ENCODE measurements at regions not wholly inside any gene's neighbourhood (a gene's known extent, or its start where the extent isn't known, plus 50 kb on each side); places are given as distances from the start of the nearest gene placed in this dataset.
"Not testable (repeated sequence)": the region's sequence is repeated elsewhere in the genome, so short reads cannot be mapped to it uniquely, and the experiment has no call there.

- no peak overlapping the region for H3K4me3 Mint-ChIP-seq (ENCODE audit: unreplicated experiment)
- POLR2A ChIA-PET, result no interaction called here
- no peak for DNase-seq (ENCODE audit: unreplicated experiment)
- intact Hi-C loops (cut with micrococcal nuclease), result no loop called here
- H3K9me3 Mint-ChIP-seq (ENCODE audit: unreplicated experiment), result no peaks in the 10 kb centered on the region
- CTCF ChIA-PET, result interaction anchor here (0.8 kb wide), 1 partner anchor 15 kb away, joined by 3 read pairs; no protein-coding TSS in a partner anchor
- H3K27me3 Mint-ChIP-seq (ENCODE audit: insufficient read depth, unreplicated experiment), result peaks cover 50% of the 10 kb centered on the region
- TF ChIP-seq CTCF (IDR thresholded peaks at IDR 0.05; ENCODE audit: unreplicated experiment), result no peak
- H3K4me1 Mint-ChIP-seq (ENCODE audit: insufficient read depth, unreplicated experiment), result no peaks in the 10 kb centered on the region
- H3K36me3 Mint-ChIP-seq (ENCODE audit: insufficient read depth, unreplicated experiment), result no peaks in the 10 kb centered on the region
- no TSS peak for BruUV-seq (replicated peaks)
- no peak overlapping the region for H3K27ac Mint-ChIP-seq (ENCODE audit: low read depth, unreplicated experiment)
Measured at GRCh38 chr13:60244381-60244780, 80.7 kb upstream of the DIAPH3 start.

GRCh38 chr13:60251419-60251818 lies 87.7 kb upstream of the DIAPH3 start:
- H3K4me1 Mint-ChIP-seq (ENCODE audit: insufficient read depth, unreplicated experiment); H3K36me3 Mint-ChIP-seq (ENCODE audit: insufficient read depth, unreplicated experiment); BruUV-seq (replicated peaks); intact Hi-C loops (cut with micrococcal nuclease); H3K4me3 Mint-ChIP-seq (ENCODE audit: unreplicated experiment); H3K27ac Mint-ChIP-seq (ENCODE audit: low read depth, unreplicated experiment); CTCF ChIA-PET; POLR2A ChIA-PET; DNase-seq (ENCODE audit: unreplicated experiment): not testable (repeated sequence)
- peaks cover 11% of the 10 kb centered on the region for H3K27me3 Mint-ChIP-seq (ENCODE audit: insufficient read depth, unreplicated experiment)
- H3K9me3 Mint-ChIP-seq (ENCODE audit: unreplicated experiment), result peaks cover 12% of the 10 kb centered on the region

GRCh38 chr13:60258349-60258748 lies 94.6 kb upstream of the DIAPH3 start:
- intact Hi-C loops (cut with micrococcal nuclease), result no loop called here

GRCh38 chr13:60260440-60260839 lies 96.7 kb upstream of the DIAPH3 start:
- ChIA-PET CTCF (interaction anchor here (0.7 kb wide), 1 partner anchor 15 kb away, joined by 3 read pairs; no protein-coding TSS in a partner anchor), POLR2A (no interaction called here)
- Mint-ChIP-seq H3K36me3 (ENCODE audit: insufficient read depth, unreplicated experiment) (no peaks in the 10 kb centered on the region), H3K9me3 (ENCODE audit: unreplicated experiment) (peaks cover 9% of the 10 kb centered on the region), H3K4me1 (ENCODE audit: insufficient read depth, unreplicated experiment) (no peaks in the 10 kb centered on the region), H3K27ac (ENCODE audit: low read depth, unreplicated experiment) (no peak overlapping the region), H3K4me3 (ENCODE audit: unreplicated experiment) (no peak overlapping the region), H3K27me3 (ENCODE audit: insufficient read depth, unreplicated experiment) (peaks cover 11% of the 10 kb centered on the region)
- TF ChIP-seq CTCF (IDR thresholded peaks at IDR 0.05; ENCODE audit: unreplicated experiment), result no peak
- intact Hi-C loops (cut with micrococcal nuclease), result no loop called here
- no TSS peak for BruUV-seq (replicated peaks)
- no peak for DNase-seq (ENCODE audit: unreplicated experiment)

More at GRCh38 chr13:60258349-60258748, 94.6 kb upstream of the DIAPH3 start:
- H3K27me3 Mint-ChIP-seq (ENCODE audit: insufficient read depth, unreplicated experiment), result peaks cover 11% of the 10 kb centered on the region
- no TSS peak for BruUV-seq (replicated peaks)
- no peak for TF ChIP-seq CTCF (IDR thresholded peaks at IDR 0.05; ENCODE audit: unreplicated experiment)
- no peaks in the 10 kb centered on the region for H3K36me3 Mint-ChIP-seq (ENCODE audit: insufficient read depth, unreplicated experiment)
- no peak overlapping the region for H3K27ac Mint-ChIP-seq (ENCODE audit: low read depth, unreplicated experiment)
- ChIA-PET CTCF (interaction anchor here (0.6 kb wide), 1 partner anchor 28 kb away, joined by 3 read pairs; no protein-coding TSS in a partner anchor), POLR2A (no interaction called here)
- no peak overlapping the region for H3K4me3 Mint-ChIP-seq (ENCODE audit: unreplicated experiment)
- H3K4me1 Mint-ChIP-seq (ENCODE audit: insufficient read depth, unreplicated experiment), result no peaks in the 10 kb centered on the region
- DNase-seq (ENCODE audit: unreplicated experiment), result no peak
- H3K9me3 Mint-ChIP-seq (ENCODE audit: unreplicated experiment), result peaks cover 9% of the 10 kb centered on the region
